ENCODE measurements at regions not wholly inside any gene's neighbourhood (a gene's known extent, or its start where the extent isn't known, plus 50 kb on each side); places are given as distances from the start of the nearest gene placed in this dataset.

GRCh38 chr12:16088421-16088820 lies 177.3 kb downstream of the DERA start:
- TF ChIP-seq CTCF (IDR thresholded peaks at IDR 0.05), result no peak
- no peak for TF ChIP-seq POLR2A (IDR thresholded peaks at IDR 0.05)

All from right lobe of liver (tissue), 4 donors.